ENCODE measurements at regions not wholly inside any gene's neighbourhood (a gene's known extent, or its start where the extent isn't known, plus 50 kb on each side); places are given as distances from the start of the nearest gene placed in this dataset.
A peak's percentile ranks its signal among the peaks of the same experiment; 100 is the strongest.

- H3K27me3 Mint-ChIP-seq, result no peaks in the 10 kb centered on the region
- ChIA-PET CTCF (interaction anchor here (0.8 to 5.8 kb wide), 5 partner anchors 8 to 565 kb away, joined by 3 to 40 read pairs (median 4); no protein-coding TSS in a partner anchor), POLR2A (no interaction called here)
- no peaks in the 10 kb centered on the region for H3K4me1 Mint-ChIP-seq (ENCODE audit: low read depth)
- no peak overlapping the region for H3K27ac Mint-ChIP-seq
- H3K4me3 Mint-ChIP-seq, result no peak overlapping the region
- no peaks in the 10 kb centered on the region for H3K36me3 Mint-ChIP-seq (ENCODE audit: low read depth)
- TF ChIP-seq CTCF (IDR thresholded peaks at IDR 0.05), result no peak
- DNase-seq (no peak), ATAC-seq (no peak)
- no peaks in the 10 kb centered on the region for H3K9me3 Mint-ChIP-seq
- intact Hi-C loops (cut with micrococcal nuclease), result loop anchor here (2.0 kb wide), 1 partner anchor 411 kb away; no protein-coding TSS in a partner anchor
Observed at GRCh38 chr3:66817951-66818557, 180.1 kb upstream of the KBTBD8 start.

DNA sequence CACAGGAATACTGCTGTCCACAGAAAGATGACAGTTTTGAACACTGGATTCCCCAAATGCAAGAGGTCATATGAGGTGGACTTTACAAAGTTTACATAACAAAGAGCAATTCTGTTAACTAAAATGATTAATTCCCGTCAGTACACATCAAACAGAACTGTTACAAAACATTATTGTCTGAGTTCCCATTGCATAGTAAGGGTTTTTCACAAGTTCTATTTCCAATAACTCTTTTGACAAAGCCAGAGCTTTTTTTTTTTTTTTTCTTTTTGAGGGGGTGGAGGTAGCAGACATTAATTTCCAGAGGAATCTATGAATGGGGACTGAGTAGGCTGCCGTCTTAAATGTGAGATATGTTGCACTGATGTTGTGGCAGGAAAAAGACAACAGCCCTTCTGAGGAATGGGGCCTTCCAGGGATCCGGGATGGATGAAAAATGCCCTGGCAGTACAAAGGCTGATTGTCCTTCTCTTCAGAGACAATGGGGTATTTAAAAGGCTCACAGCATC is 178.1 kb upstream of the KBTBD8 start:
- no peak for TF ChIP-seq CTCF (IDR thresholded peaks at IDR 0.05)
- Mint-ChIP-seq H3K4me1 (ENCODE audit: low read depth) (no peaks in the 10 kb centered on the region), H3K36me3 (ENCODE audit: low read depth) (no peaks in the 10 kb centered on the region), H3K27ac (no peak overlapping the region), H3K27me3 (no peaks in the 10 kb centered on the region), H3K4me3 (no peak overlapping the region), H3K9me3 (no peaks in the 10 kb centered on the region)
- POLR2A ChIA-PET, result no interaction called here
- intact Hi-C loops (cut with micrococcal nuclease), result no loop called here
- ATAC-seq, result no peak
- CTCF ChIA-PET, result interaction anchor here (1.1 to 3.7 kb wide), 4 partner anchors 412 to 566 kb away, joined by 3 to 34 read pairs (median 5); no protein-coding TSS in a partner anchor
- no peak for DNase-seq

GRCh38 chr3:66822186-66823008 is 175.7 kb upstream of the KBTBD8 start:
- CTCF ChIA-PET, result interaction anchor here (0.6 to 3.7 kb wide), 38 partner anchors 9 to 579 kb away, joined by 3 to 38 read pairs (median 4); no protein-coding TSS in a partner anchor
- H3K27ac Mint-ChIP-seq, result no peak overlapping the region
- no peak overlapping the region for H3K4me3 Mint-ChIP-seq
- H3K4me1 Mint-ChIP-seq (ENCODE audit: low read depth), result no peaks in the 10 kb centered on the region
- ATAC-seq (peak; percentile 77), DNase-seq (peak; percentile 73)
- no peaks in the 10 kb centered on the region for H3K27me3 Mint-ChIP-seq
- peak; percentile 68 for TF ChIP-seq CTCF (IDR thresholded peaks at IDR 0.05)
- no peaks in the 10 kb centered on the region for H3K9me3 Mint-ChIP-seq
- intact Hi-C loops (cut with micrococcal nuclease), result loop anchor here (2.0 kb wide), 1 partner anchor 546 kb away; no protein-coding TSS in a partner anchor
- POLR2A ChIA-PET, result no interaction called here
- no peaks in the 10 kb centered on the region for H3K36me3 Mint-ChIP-seq (ENCODE audit: low read depth)

DNA sequence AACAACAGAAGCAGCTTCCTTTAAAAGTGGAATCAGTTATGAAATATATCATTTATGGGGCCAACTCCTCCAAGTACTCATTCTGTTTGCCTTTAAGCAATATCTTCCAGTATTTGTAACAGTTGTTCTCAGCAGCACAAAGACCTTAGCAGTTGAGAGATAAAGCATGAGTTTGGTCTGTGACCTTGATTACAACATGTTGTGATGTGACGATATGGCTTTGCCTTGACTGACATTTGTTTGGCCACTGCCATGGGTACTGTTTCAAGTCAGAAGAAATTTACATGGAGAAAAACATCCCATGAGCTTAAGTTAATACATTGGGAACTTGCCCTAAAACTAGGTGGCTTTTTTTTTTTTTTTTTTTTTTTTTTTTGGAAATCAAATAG is 175.1 kb upstream of the KBTBD8 start:
- intact Hi-C loops (cut with micrococcal nuclease), result loop anchor here (2.0 kb wide), 1 partner anchor 546 kb away; no protein-coding TSS in a partner anchor
- peaks cover 1% of the 10 kb centered on the region for H3K27me3 Mint-ChIP-seq

More for the DNA sequence above, 175.1 kb upstream of the KBTBD8 start:
- Mint-ChIP-seq H3K4me3 (no peak overlapping the region), H3K27ac (no peak overlapping the region), H3K36me3 (ENCODE audit: low read depth) (no peaks in the 10 kb centered on the region), H3K9me3 (no peaks in the 10 kb centered on the region), H3K4me1 (ENCODE audit: low read depth) (no peaks in the 10 kb centered on the region)
- no peak for DNase-seq
- no peak for ATAC-seq
- ChIA-PET CTCF (interaction anchor here (1.0 to 3.7 kb wide), 18 partner anchors 8 to 572 kb away, joined by 3 to 38 read pairs (median 6); no protein-coding TSS in a partner anchor), POLR2A (no interaction called here)
- TF ChIP-seq CTCF (IDR thresholded peaks at IDR 0.05), result no peak

Data from activated CD8-positive, alpha-beta T cell treated with anti-CD3 and anti-CD28 coated beads for 36 hours (primary cell).